ENCODE measurements at regions not wholly inside any gene's neighbourhood (a gene's known extent, or its start where the extent isn't known, plus 50 kb on each side); places are given as distances from the start of the nearest gene placed in this dataset.

DNA sequence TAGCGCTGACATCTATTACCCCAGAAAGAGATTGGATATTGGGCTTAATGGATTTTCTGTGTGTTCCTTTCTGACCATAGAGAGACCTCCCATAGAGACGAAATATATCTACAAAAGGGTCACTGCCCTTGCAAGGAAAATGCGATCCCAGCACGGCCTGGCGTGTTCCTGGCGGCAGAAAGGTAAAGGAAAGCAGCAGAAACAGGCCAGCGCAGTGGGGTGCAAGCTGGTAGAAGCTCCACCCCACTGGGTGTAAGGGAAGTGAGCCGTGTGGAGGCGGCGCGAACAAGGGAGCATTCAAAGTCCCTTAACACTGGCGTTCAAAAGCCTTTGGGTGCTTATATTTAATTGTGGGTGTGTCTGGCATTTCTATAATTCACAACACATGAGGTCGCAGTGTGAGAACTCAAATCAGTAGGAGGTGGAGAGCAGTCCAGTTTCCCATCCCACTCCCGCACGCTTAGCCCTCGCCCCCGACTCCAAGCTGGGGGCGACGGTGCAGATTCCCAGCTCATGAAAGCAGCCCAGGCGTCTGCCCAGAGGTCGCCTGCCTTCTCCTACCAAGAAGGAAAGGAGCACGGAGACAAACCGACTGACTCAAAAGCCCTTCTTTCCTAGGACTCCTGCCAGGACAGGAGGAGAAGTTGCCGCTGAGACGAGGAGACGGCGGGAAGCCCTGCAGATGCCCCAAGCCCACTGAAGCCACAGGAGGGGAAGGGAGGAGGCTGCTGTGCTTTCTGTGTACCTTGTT is 478.4 kb downstream of the FOXO1 start (continued):
- TF ChIP-seq, protein P1, sequence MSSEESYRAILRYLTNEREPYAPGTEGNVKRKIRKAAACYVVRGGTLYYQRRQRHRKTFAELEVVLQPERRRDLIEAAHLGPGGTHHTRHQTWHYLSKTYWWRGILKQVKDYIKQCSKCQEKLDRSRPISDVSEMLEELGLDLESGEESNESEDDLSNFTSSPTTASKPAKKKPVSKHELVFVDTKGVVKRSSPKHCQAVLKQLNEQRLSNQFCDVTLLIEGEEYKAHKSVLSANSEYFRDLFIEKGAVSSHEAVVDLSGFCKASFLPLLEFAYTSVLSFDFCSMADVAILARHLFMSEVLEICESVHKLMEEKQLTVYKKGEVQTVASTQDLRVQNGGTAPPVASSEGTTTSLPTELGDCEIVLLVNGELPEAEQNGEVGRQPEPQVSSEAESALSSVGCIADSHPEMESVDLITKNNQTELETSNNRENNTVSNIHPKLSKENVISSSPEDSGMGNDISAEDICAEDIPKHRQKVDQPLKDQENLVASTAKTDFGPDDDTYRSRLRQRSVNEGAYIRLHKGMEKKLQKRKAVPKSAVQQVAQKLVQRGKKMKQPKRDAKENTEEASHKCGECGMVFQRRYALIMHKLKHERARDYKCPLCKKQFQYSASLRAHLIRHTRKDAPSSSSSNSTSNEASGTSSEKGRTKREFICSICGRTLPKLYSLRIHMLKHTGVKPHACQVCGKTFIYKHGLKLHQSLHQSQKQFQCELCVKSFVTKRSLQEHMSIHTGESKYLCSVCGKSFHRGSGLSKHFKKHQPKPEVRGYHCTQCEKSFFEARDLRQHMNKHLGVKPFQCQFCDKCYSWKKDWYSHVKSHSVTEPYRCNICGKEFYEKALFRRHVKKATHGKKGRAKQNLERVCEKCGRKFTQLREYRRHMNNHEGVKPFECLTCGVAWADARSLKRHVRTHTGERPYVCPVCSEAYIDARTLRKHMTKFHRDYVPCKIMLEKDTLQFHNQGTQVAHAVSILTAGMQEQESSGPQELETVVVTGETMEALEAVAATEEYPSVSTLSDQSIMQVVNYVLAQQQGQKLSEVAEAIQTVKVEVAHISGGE (CRISPR knock-in tag; IDR thresholded peaks at IDR 0.05) = no peak

DNA sequence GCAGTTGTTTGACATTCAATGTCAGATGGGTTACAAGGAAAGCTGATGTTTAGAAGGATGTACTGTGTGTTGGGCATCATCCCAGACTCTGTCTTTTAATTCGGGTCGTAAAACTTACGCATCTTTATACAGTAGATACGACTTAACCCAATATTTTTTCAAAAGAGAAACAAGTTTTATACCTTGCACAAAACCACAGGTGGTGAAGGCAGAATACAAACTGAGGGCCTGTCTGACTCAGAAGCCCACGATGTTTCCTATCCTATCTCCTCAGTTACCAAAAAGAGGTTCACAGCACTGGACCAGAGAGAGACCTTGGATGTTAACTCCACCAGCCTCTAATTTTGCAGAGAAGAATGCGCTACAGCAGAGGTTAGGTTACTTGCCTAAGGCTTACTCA is 477.0 kb downstream of the FOXO1 start:
- no peaks in the 10 kb centered on the region for H4K20me1 ChIP-seq (replicated peaks; ENCODE audit: control insufficient read depth, insufficient read depth, low read length)
- no peaks in the 10 kb centered on the region for H3K4me1 ChIP-seq (replicated peaks in 1 of 2; ENCODE audit: control insufficient read depth in 2 of 2, insufficient read depth in 2 of 2, low read length in 2 of 2)
- in situ Hi-C loops (cut with MboI) = no loop called here
- H3K9me3 ChIP-seq (replicated peaks; ENCODE audit: control insufficient read depth, insufficient read depth, low read depth, low read length) = no peaks in the 10 kb centered on the region
- intact Hi-C loops (cut with micrococcal nuclease) = no loop called here
- BruUV-seq (replicated peaks) = no TSS peak
- CTCF ChIA-PET (ENCODE audit: low intra/inter-chr PET ratio) = no interaction called here
- H3K27me3 ChIP-seq (ENCODE audit: control insufficient read depth in 2 of 2, insufficient read depth in 2 of 2, low read length in 2 of 2) = peaks cover 5 to 30% of the 10 kb centered on the region in 2 experiments; a peak in 3 of 5 replicates
- H3K9me1 ChIP-seq (ENCODE audit: control insufficient read depth, insufficient read depth, low read length) = no peaks in the 10 kb centered on the region
- H3K79me2 ChIP-seq (ENCODE audit: control insufficient read depth, insufficient read depth, low read length) = no peaks in the 10 kb centered on the region
- ATAC-seq (no peak), DNase-seq (ENCODE audit: extremely low read depth in 1 of 4, low spot score in 3 of 4) (no peak), FAIRE-seq (no peak)
- no peak overlapping the region for H3K4me3 ChIP-seq
- TF ChIP-seq ZNF23 (CRISPR knock-in tag; IDR thresholded peaks at IDR 0.05) (no peak), IFI16 (CRISPR knock-in tag; IDR thresholded peaks at IDR 0.05) (no peak), ASH1L (IDR thresholded peaks at IDR 0.05; ENCODE audit: borderline replicate concordance, low read depth, partially characterized antibody) (no peak), RHOXF2B (CRISPR knock-in tag; conservative IDR thresholded peaks at IDR 0.05) (no peak)
- no peak overlapping the region for H3K9ac ChIP-seq (ENCODE audit: insufficient read depth in 1 of 2, low read depth in 2 of 2, low read length in 2 of 2)
- no peak overlapping the region for H3K4me2 ChIP-seq (ENCODE audit: insufficient read depth, low read length)
- H2AFZ ChIP-seq (ENCODE audit: low read depth, low read length) = no peak overlapping the region
- H3K36me3 ChIP-seq (ENCODE audit: control insufficient read depth, insufficient read depth, low read length) = no peaks in the 10 kb centered on the region
- 0% methylated on average over 6 of the region's 6 CpGs for WGBS (ENCODE audit: insufficient coverage, low coverage, missing lambda C conversion rate)
- POLR2A ChIA-PET = no interaction called here
- no peak overlapping the region for H3K27ac ChIP-seq (ENCODE audit: extremely low read depth, low read depth, low read length)
